ENCODE measurements at regions not wholly inside any gene's neighbourhood (a gene's known extent, or its start where the extent isn't known, plus 50 kb on each side); places are given as distances from the start of the nearest gene placed in this dataset.

- Histone ChIP-seq H3K9me3 (no peaks in the 10 kb centered on the region), H3K27ac (no peak overlapping the region), H3K4me1 (peaks cover 0 to 17% of the 10 kb centered on the region in 2 donors), H3K27me3 (no peaks in the 10 kb centered on the region), H3K4me3 (no peak overlapping the region), H3K36me3 (no peaks in the 10 kb centered on the region)
- no peak for DNase-seq (ENCODE audit: low spot score)
- TF ChIP-seq CTCF (IDR thresholded peaks at IDR 0.05) = no peak
Measured at GRCh38 chr6:165830761-165831160, 167.7 kb upstream of the PDE10A start.

GRCh38 chr6:165829376-165829775 is 166.3 kb upstream of the PDE10A start:
- no peaks in the 10 kb centered on the region for H3K27me3 ChIP-seq
- no peak overlapping the region for H3K27ac ChIP-seq
- H3K9me3 ChIP-seq = no peaks in the 10 kb centered on the region
- peaks cover 0 to 5% of the 10 kb centered on the region in 2 donors for H3K4me1 ChIP-seq
- DNase-seq (ENCODE audit: low spot score) = no peak
- no peak overlapping the region for H3K4me3 ChIP-seq
- no peak for TF ChIP-seq CTCF (IDR thresholded peaks at IDR 0.05)
- no peaks in the 10 kb centered on the region for H3K36me3 ChIP-seq

- Histone ChIP-seq H3K36me3 (no peaks in the 10 kb centered on the region), H3K4me1 (no peaks in the 10 kb centered on the region), H3K27me3 (no peaks in the 10 kb centered on the region), H3K4me3 (no peak overlapping the region), H3K9me3 (no peaks in the 10 kb centered on the region), H3K27ac (no peak overlapping the region)
- DNase-seq (ENCODE audit: low spot score) = no peak
- TF ChIP-seq CTCF (IDR thresholded peaks at IDR 0.05) = no peak
Measured at GRCh38 chr6:165827190-165827518, 164.1 kb upstream of the PDE10A start.

- H3K27me3 ChIP-seq = no peaks in the 10 kb centered on the region
- no peak for TF ChIP-seq CTCF (IDR thresholded peaks at IDR 0.05)
- no peak overlapping the region for H3K27ac ChIP-seq
- no peak for DNase-seq (ENCODE audit: low spot score)
- H3K4me1 ChIP-seq = no peaks in the 10 kb centered on the region
- H3K9me3 ChIP-seq = no peaks in the 10 kb centered on the region
- H3K4me3 ChIP-seq = no peak overlapping the region
- H3K36me3 ChIP-seq = no peaks in the 10 kb centered on the region
Measured at GRCh38 chr6:165826487-165827189, 163.6 kb upstream of the PDE10A start.

- TF ChIP-seq CTCF (IDR thresholded peaks at IDR 0.05) = no peak
- Histone ChIP-seq H3K4me3 (no peak overlapping the region), H3K27me3 (no peaks in the 10 kb centered on the region), H3K27ac (no peak overlapping the region), H3K36me3 (no peaks in the 10 kb centered on the region), H3K4me1 (no peaks in the 10 kb centered on the region), H3K9me3 (no peaks in the 10 kb centered on the region)
- DNase-seq (ENCODE audit: low spot score) = no peak
Measured at GRCh38 chr6:165825256-165825815, 162.3 kb upstream of the PDE10A start.
